A673 (cell line): ENCODE measurements at regions not wholly inside any gene's neighbourhood (a gene's known extent, or its start where the extent isn't known, plus 50 kb on each side); places are given as distances from the start of the nearest gene placed in this dataset.

ENCODE experiments used
- EZH2 ChIP-seq: fragments of 200-600 bp; sonication (generic); IDR thresholded peaks from 2 replicates; pipeline ENCODE4 v1.6.1; 2017; ENCODE audit warnings: borderline replicate concordance, low read depth, mild to moderate bottlenecking, mixed read lengths, antibody characterized with exemption, low read length; ENCODE audit not compliant: poor library complexity, severe bottlenecking
- TF ChIP-seq, protein P1 (sequence below): fragments of 300-800, 200-600 bp; sonication (generic); conservative IDR thresholded peaks from 2 replicates; pipeline ENCODE4 v1.5.1; 2017; ENCODE audit warnings: low read depth, mild to moderate bottlenecking, antibody characterized with exemption, low read length, moderate library complexity, mixed read lengths

DNA sequence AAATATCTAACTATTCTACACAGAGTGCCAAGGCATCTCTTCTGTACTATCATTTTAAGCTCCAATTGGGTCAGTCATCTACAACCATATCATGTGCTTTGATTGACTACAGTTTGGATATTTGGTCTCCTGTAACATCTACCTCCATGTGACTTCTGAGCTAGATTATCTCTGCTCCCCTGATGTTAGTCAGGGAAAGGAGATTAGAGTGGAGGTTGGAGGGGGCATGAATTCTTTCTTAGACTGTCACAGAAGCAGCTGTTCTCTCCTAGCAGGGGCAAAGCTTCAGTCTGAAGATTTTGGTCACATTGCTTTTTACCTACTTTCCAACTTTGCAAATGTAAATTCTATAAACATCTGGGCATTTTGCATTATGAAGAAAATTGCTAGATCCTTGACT, 62.6 kb upstream of the C4orf54 start:
- TF ChIP-seq, protein P1, sequence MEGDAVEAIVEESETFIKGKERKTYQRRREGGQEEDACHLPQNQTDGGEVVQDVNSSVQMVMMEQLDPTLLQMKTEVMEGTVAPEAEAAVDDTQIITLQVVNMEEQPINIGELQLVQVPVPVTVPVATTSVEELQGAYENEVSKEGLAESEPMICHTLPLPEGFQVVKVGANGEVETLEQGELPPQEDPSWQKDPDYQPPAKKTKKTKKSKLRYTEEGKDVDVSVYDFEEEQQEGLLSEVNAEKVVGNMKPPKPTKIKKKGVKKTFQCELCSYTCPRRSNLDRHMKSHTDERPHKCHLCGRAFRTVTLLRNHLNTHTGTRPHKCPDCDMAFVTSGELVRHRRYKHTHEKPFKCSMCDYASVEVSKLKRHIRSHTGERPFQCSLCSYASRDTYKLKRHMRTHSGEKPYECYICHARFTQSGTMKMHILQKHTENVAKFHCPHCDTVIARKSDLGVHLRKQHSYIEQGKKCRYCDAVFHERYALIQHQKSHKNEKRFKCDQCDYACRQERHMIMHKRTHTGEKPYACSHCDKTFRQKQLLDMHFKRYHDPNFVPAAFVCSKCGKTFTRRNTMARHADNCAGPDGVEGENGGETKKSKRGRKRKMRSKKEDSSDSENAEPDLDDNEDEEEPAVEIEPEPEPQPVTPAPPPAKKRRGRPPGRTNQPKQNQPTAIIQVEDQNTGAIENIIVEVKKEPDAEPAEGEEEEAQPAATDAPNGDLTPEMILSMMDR: no peak
- no peak for TF ChIP-seq EZH2
